HFF-Myc (cell line): ENCODE measurements at regions not wholly inside any gene's neighbourhood (a gene's known extent, or its start where the extent isn't known, plus 50 kb on each side); places are given as distances from the start of the nearest gene placed in this dataset.
A peak's percentile ranks its signal among the peaks of the same experiment; 100 is the strongest.

Experiments
- DNase-seq: peaks from one replicate; pipeline ENCODE4 v3.0.0-alpha.2; 2011; ENCODE audit warnings: low read depth; ENCODE audit errors: extremely low read depth
- H3K4me3 ChIP-seq: replicated peaks from 2 replicates; pipeline ENCODE4 v1.5.1; 2011; ENCODE audit warnings: low read depth, mild to moderate bottlenecking, control low read depth, low read length
- TF ChIP-seq, protein P1 (sequence below): IDR thresholded peaks from 2 replicates; pipeline ENCODE4 v1.5.1; 2012; ENCODE audit warnings: mild to moderate bottlenecking, low read depth, low read length, control low read depth; ENCODE audit errors: missing control alignments

DNA sequence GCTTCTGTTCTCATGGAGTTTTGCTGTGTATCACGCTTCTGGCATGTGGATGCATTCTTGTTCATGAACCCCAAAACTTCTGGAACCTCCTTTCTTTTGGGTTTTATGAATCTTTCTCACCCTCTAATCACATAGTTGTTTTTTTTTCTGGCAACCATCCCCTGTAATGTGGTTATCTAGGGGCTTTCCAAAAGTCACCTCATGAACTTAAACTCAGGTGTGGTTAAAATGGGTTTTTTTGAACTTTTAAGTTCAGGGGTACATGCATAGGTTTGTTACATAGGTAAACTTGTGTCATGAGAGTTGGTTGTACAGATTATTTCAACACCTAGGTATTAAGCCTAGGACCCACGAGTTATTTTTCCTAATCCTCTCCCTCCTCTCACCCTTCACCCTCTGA is 1099.4 kb upstream of the SLIT2 start:
- no peak for DNase-seq
- TF ChIP-seq, protein P1, sequence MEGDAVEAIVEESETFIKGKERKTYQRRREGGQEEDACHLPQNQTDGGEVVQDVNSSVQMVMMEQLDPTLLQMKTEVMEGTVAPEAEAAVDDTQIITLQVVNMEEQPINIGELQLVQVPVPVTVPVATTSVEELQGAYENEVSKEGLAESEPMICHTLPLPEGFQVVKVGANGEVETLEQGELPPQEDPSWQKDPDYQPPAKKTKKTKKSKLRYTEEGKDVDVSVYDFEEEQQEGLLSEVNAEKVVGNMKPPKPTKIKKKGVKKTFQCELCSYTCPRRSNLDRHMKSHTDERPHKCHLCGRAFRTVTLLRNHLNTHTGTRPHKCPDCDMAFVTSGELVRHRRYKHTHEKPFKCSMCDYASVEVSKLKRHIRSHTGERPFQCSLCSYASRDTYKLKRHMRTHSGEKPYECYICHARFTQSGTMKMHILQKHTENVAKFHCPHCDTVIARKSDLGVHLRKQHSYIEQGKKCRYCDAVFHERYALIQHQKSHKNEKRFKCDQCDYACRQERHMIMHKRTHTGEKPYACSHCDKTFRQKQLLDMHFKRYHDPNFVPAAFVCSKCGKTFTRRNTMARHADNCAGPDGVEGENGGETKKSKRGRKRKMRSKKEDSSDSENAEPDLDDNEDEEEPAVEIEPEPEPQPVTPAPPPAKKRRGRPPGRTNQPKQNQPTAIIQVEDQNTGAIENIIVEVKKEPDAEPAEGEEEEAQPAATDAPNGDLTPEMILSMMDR: no peak
- H3K4me3 ChIP-seq: no peak overlapping the region

DNA sequence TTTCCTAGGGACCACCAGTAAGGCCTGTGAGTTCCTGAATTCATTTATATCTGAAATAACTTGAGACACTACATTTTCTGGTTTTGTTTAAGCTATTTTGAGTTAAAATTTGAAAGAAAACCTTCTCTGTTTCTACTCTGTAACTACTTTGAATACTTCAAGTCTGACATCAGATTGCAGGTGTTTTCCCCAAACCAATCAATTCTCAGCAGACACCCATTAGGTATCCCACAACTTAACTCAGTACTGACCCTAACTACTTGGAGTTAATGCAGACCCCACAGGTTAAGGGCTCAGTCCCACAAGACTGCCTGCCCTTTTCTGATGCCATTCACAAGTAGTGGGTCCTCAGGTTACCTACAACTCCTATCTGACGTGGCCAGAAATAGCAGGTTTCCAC is 1100.0 kb upstream of the SLIT2 start:
- no peak overlapping the region for H3K4me3 ChIP-seq
- no peak for DNase-seq
- TF ChIP-seq, protein P1: no peak

DNA sequence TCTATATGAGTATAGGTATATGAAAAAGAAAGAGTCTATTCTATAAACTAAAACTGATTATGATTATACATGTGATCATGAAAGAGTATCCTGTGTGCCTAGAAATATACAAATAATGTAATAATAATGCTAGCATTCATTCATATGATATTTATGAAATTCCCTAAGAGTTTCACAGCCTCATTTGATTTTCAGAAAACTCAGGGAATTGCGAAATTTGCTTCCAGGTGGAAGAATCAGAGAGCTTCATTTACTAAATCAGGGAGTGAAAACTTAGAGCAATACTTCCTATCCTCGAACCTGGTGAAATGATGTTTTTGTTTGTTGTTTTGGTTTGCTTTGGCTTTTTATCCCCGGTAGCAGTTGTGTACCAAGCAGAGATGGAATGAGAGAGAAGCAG is 1105.7 kb upstream of the SLIT2 start:
- no peak for DNase-seq
- TF ChIP-seq, protein P1: no peak
- no peak overlapping the region for H3K4me3 ChIP-seq

DNA sequence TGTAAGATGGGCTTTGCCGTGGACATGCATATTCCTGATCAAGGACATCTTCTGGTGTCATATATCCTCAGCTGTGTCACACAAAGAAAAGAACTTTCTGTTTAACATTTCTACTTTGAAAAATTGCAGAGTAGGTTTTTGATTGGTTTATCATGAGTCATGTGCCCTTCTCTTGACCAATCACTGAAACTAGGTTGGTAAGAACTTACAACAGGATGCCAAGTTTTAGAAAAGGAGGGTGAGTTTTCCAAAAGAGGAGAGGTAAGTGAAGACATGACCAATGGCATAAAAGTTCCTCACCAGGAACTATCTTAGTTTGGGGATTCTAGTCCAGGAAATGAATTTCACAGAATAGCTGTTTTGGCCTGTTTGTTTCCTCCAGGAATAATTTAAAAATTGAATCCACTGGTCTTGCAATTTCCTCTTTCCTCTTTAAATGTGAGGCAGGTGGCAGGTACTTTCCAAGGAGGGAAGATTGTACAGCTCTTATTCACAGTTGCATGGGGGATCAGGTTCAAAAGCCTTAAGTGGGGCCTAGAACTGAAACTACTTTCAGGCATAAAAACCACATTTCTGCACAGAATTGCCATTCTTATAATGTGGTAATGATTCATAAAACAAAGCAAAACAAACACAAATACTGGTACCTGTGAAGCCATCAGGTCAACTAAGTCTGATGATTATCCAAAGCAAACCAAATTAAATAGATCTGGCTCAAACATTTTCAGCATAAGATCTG is 1114.5 kb upstream of the LCORL start:
- TF ChIP-seq, protein P1: no peak
- DNase-seq: no peak
- no peak overlapping the region for H3K4me3 ChIP-seq

DNA sequence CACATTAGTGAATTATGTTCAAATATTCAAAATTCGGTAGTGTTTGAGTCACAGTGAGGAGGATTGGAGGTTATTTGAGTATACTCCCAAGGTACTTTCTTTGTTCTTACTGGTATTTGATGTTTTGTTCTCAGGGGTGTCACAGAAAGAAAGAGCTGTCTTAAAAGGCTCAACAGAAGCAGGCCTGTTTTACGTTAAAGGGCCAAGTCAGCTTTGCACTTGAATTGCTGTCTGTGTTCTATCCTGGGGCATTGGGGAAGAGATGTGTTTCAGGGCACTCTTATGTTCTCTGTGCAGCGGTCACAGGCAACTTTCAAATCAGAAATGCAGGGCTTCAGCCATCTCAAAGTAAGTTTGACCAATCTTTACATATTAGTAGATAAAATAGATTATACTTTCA is 1113.1 kb upstream of the LCORL start:
- TF ChIP-seq, protein P1: no peak
- H3K4me3 ChIP-seq: no peak overlapping the region
- no peak for DNase-seq

DNA sequence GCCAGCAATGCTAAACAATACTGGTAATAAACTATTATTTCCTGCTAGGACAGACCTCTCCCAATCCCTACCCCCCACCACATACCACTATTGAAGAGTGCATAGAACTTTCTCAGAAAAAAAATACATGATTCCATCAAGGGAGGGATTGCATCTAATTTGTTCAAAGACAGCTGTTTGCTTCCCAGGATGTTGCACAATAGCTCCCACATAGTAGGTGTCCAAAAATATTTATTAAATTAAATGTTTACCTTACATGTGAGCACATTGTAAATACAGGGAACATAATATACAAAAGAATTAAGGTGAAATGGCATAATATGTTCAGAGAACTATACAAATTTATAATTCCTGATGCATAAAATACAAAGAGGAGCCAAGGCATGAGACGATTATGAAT is 1111.8 kb upstream of the LCORL start:
- TF ChIP-seq, protein P1: no peak
- no peak for DNase-seq
- no peak overlapping the region for H3K4me3 ChIP-seq

DNA sequence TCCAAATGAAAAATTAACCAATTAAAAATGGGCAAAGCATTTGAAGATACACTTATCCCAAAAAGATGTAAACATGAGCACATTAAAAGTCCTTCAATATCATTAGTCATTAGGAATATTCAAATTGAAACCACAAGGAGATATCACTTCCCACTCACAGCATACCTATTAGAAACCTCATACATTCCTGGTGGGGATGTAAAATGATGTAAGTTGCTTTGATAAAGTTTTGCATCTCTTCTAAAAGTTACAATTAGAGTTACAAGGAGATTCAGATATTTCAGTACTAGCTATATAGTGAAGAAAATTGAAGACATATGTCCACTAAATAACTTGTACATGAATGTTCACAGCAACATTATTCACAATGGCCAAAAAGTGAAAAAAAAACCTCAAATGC is 1109.3 kb upstream of the LCORL start:
- DNase-seq: peak; percentile 12
- no peak overlapping the region for H3K4me3 ChIP-seq
- TF ChIP-seq, protein P1: no peak
